Hepatocyte (in vitro differentiated cells): ENCODE measurements at regions not wholly inside any gene's neighbourhood (a gene's known extent, or its start where the extent isn't known, plus 50 kb on each side); places are given as distances from the start of the nearest gene placed in this dataset.

Experiments used
- EZH2phosphoT487 ChIP-seq: fragments of 200-600 bp; sonication (generic); IDR thresholded peaks from one replicate; pipeline ENCODE4 v1.6.1; 2018; ENCODE audit warnings: antibody characterized with exemption, mild to moderate bottlenecking, low read depth, moderate library complexity; ENCODE audit not compliant: unreplicated experiment, severe bottlenecking
- TF ChIP-seq, protein P1 (sequence below): fragments of 200-600 bp; sonication (generic); IDR thresholded peaks from 2 replicates; pipeline ENCODE4 v1.5.1; 2016; ENCODE audit warnings: antibody characterized with exemption, mild to moderate bottlenecking; ENCODE audit not compliant: poor library complexity

DNA sequence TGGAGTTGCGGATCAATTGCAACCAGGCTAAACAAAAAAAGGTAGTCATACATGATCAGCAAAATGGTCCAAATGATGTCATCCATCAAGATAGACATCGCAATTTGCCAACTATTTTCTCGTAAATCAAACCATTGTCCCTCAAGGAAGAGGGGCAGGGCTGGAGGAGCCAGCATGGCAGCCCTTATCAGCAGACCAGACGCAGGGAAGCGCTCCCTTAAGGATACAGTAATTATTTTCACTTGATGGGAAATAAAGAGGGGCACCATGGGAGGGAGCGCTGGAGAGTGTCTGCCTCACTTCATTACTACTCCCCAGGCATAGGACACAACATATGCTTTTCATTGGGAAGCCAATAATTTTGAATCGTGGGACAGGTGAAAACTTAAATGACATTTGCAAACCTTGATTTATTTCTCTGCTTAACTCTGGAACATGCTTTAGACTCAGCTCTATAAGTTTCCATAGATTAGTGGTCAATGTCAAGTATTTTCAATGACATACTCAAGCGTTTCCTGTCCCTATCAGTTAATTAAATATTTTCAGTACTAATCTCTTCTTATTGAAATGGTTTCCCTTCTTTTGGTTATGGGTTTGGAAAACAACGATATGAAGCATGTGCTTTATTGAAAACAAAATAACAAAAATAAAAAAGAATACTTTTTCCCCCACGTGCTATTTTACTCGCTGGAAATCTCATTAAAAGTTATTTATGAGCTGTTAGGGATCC is 202.4 kb upstream of the HABP2 start:
- TF ChIP-seq, protein P1, sequence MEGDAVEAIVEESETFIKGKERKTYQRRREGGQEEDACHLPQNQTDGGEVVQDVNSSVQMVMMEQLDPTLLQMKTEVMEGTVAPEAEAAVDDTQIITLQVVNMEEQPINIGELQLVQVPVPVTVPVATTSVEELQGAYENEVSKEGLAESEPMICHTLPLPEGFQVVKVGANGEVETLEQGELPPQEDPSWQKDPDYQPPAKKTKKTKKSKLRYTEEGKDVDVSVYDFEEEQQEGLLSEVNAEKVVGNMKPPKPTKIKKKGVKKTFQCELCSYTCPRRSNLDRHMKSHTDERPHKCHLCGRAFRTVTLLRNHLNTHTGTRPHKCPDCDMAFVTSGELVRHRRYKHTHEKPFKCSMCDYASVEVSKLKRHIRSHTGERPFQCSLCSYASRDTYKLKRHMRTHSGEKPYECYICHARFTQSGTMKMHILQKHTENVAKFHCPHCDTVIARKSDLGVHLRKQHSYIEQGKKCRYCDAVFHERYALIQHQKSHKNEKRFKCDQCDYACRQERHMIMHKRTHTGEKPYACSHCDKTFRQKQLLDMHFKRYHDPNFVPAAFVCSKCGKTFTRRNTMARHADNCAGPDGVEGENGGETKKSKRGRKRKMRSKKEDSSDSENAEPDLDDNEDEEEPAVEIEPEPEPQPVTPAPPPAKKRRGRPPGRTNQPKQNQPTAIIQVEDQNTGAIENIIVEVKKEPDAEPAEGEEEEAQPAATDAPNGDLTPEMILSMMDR = no peak
- TF ChIP-seq EZH2phosphoT487 = no peak
